GM23338 (cell line): ENCODE measurements at regions not wholly inside any gene's neighbourhood (a gene's known extent, or its start where the extent isn't known, plus 50 kb on each side); places are given as distances from the start of the nearest gene placed in this dataset.

ENCODE experiments used
- ATAC-seq: fragments of 200-7000 bp; cut with Tn5 transposase; 3 replicates; pipeline ENCODE4 v1.9.1; 2020
- DNase-seq: peaks from one replicate; pipeline ENCODE4 v3.0.0-alpha.2; 2015; ENCODE audit warnings: low spot score
- H2AFZ ChIP-seq: fragments of 200-600 bp; sonication (generic); 2 replicates; pipeline ENCODE4 v1.8.0; 2016; ENCODE audit warnings: antibody characterized with exemption, mild to moderate bottlenecking, moderate library complexity
- H3F3A ChIP-seq: fragments of 200-600 bp; sonication (generic); replicated peaks from 2 replicates; pipeline ENCODE4 v1.8.0; 2017; ENCODE audit warnings: antibody characterized with exemption, mixed run types, low read depth
- H3K27ac ChIP-seq: fragments of 200-600 bp; sonication (generic); 2 replicates; pipeline ENCODE4 v1.6.1; 2016; ENCODE audit warnings: low read depth
- H3K27me3 ChIP-seq: fragments of 200-600 bp; sonication (generic); 2 replicates; pipeline ENCODE4 v1.8.0; 2016; ENCODE audit warnings: mild to moderate bottlenecking, mixed run types, moderate library complexity; ENCODE audit not compliant: insufficient read depth
- H3K36me3 ChIP-seq: fragments of 200-600 bp; sonication (generic); 2 replicates; pipeline ENCODE4 v1.8.0; 2016; ENCODE audit warnings: mild to moderate bottlenecking; ENCODE audit not compliant: insufficient read depth
- H3K4me1 ChIP-seq: fragments of 200-600 bp; sonication (generic); 2 replicates; pipeline ENCODE4 v1.8.0; 2016; ENCODE audit warnings: mild to moderate bottlenecking, moderate library complexity; ENCODE audit not compliant: insufficient read depth
- H3K4me2 ChIP-seq: fragments of 200-600 bp; sonication (generic); 2 replicates; pipeline ENCODE4 v1.7.1; 2017; ENCODE audit warnings: mixed run types
- H3K4me3 ChIP-seq: fragments of 200-600 bp; sonication (generic); 2 replicates; pipeline ENCODE4 v1.6.1; 2016; ENCODE audit warnings: mixed run types
- H3K79me2 ChIP-seq: fragments of 200-600 bp; sonication (generic); replicated peaks from 2 replicates; pipeline ENCODE4 v1.8.0; 2017; ENCODE audit warnings: mild to moderate bottlenecking; ENCODE audit not compliant: insufficient read depth
- H3K9me2 ChIP-seq: fragments of 200-600 bp; sonication (generic); 2 replicates; pipeline ENCODE4 v1.8.0; 2017; ENCODE audit not compliant: insufficient read depth
- H4K20me1 ChIP-seq: fragments of 200-600 bp; sonication (generic); replicated peaks from 2 replicates; pipeline ENCODE4 v1.8.0; 2017; ENCODE audit warnings: mild to moderate bottlenecking; ENCODE audit not compliant: insufficient read depth
- H3K27ac Mint-ChIP-seq: 2 replicates; pipeline ENCODE4 v1.8.0; 2020; ENCODE audit warnings: inconsistent platforms, mild to moderate bottlenecking, moderate library complexity, mixed read lengths
- H3K27me3 Mint-ChIP-seq: 3 replicates; pipeline ENCODE4 v1.8.0; 2022; ENCODE audit warnings: low read depth, mild to moderate bottlenecking, moderate library complexity, mixed read lengths, inconsistent platforms; ENCODE audit not compliant: insufficient read depth, poor library complexity
- H3K36me3 Mint-ChIP-seq: 3 replicates; pipeline ENCODE4 v1.8.0; 2021; ENCODE audit warnings: low read depth, mild to moderate bottlenecking, inconsistent platforms, moderate library complexity, mixed read lengths
- H3K4me1 Mint-ChIP-seq: 3 replicates; pipeline ENCODE4 v1.8.0; 2020; ENCODE audit warnings: mild to moderate bottlenecking, inconsistent platforms, mixed read lengths
- H3K4me3 Mint-ChIP-seq: 3 replicates; pipeline ENCODE4 v1.8.0; 2021; ENCODE audit warnings: moderate library complexity, mild to moderate bottlenecking, inconsistent platforms, mixed read lengths
- H3K9me3 Mint-ChIP-seq: 3 replicates; pipeline ENCODE4 v1.8.0; 2020; ENCODE audit warnings: moderate library complexity, mild to moderate bottlenecking, inconsistent platforms, mixed read lengths
- CREB1 ChIP-seq: fragments of 250-450 bp; sonication (Bioruptor Pico); IDR thresholded peaks from 2 replicates; pipeline ENCODE4 v1.5.0; 2020; ENCODE audit warnings: low read depth, mild to moderate bottlenecking, moderate library complexity
- CTCF ChIP-seq, 2 experiments: fragments of 200-600 bp in 1 of 2; sonication (generic) in 1 of 2; conservative IDR thresholded peaks; 2 replicates each; pipeline versions ENCODE4 v1.5.1 to v1.6.1; 2016 to 2017; ENCODE audit warnings: antibody characterized with exemption in 2 of 2, low read depth in 2 of 2, mild to moderate bottlenecking in 2 of 2, moderate library complexity in 1 of 2
- ETS1 ChIP-seq: IDR thresholded peaks from 2 replicates; pipeline ENCODE4 v1.6.1; 2016; ENCODE audit warnings: antibody characterized with exemption
- EZH2 ChIP-seq: fragments of 200-600 bp; sonication (generic); IDR thresholded peaks from one replicate; pipeline ENCODE4 v1.8.0; 2017; ENCODE audit warnings: antibody characterized with exemption, mild to moderate bottlenecking, low read depth; ENCODE audit not compliant: unreplicated experiment
- EZH2phosphoT487 ChIP-seq: fragments of 200-600 bp; sonication (generic); IDR thresholded peaks from one replicate; pipeline ENCODE4 v1.8.1; 2018; ENCODE audit warnings: antibody characterized with exemption; ENCODE audit not compliant: unreplicated experiment
- JUNB ChIP-seq: IDR thresholded peaks from one replicate; pipeline ENCODE4 v1.6.1; 2016; ENCODE audit warnings: antibody characterized with exemption; ENCODE audit not compliant: unreplicated experiment
- NANOG ChIP-seq: IDR thresholded peaks from 2 replicates; pipeline ENCODE4 v1.6.1; 2016; ENCODE audit warnings: antibody characterized with exemption, borderline replicate concordance
- POLR2AphosphoS5 ChIP-seq: IDR thresholded peaks from 2 replicates; pipeline ENCODE4 v1.6.1; 2016; ENCODE audit warnings: antibody characterized with exemption, low read depth
- STAT1 ChIP-seq: IDR thresholded peaks from one replicate; pipeline ENCODE4 v1.6.1; 2016; ENCODE audit warnings: antibody characterized with exemption; ENCODE audit not compliant: unreplicated experiment
- ZNF114 ChIP-seq: fragments of 250-450 bp; sonication (Bioruptor Pico); IDR thresholded peaks from 2 replicates; pipeline ENCODE4 v1.5.0; 2020; ENCODE audit warnings: mild to moderate bottlenecking, moderate library complexity
- ZNF331 ChIP-seq: fragments of 250-450 bp; sonication (Bioruptor Pico); IDR thresholded peaks from 2 replicates; pipeline ENCODE4 v1.5.0; 2020; ENCODE audit warnings: low read depth, mild to moderate bottlenecking, moderate library complexity
- TF ChIP-seq, protein P1 (sequence below): fragments of 250-450 bp; sonication (Bioruptor Pico); IDR thresholded peaks from 2 replicates; pipeline ENCODE4 v1.5.0; 2020; ENCODE audit warnings: mild to moderate bottlenecking, moderate library complexity
- TF ChIP-seq, protein P2 (sequence below): IDR thresholded peaks from one replicate; pipeline ENCODE4 v1.6.1; 2018; ENCODE audit warnings: antibody characterized with exemption; ENCODE audit not compliant: unreplicated experiment

GRCh38 chr15:93801206-93801605 lies 430.2 kb upstream of the MCTP2 start:
- H3K27me3 ChIP-seq, result no peaks in the 10 kb centered on the region
- H3F3A ChIP-seq, result no peaks in the 10 kb centered on the region
- no peaks in the 10 kb centered on the region; the same call in 1 of the 2 replicates for H3K9me2 ChIP-seq
- H3K27ac ChIP-seq, result no peak overlapping the region
- no peak overlapping the region for H3K4me3 Mint-ChIP-seq
- no peaks in the 10 kb centered on the region for H3K27me3 Mint-ChIP-seq
- no peaks in the 10 kb centered on the region for H4K20me1 ChIP-seq
- no peak overlapping the region for H3K4me3 ChIP-seq
- H3K4me1 ChIP-seq, result peaks cover 5% of the 10 kb centered on the region; the same call in 1 of the 2 replicates
- H2AFZ ChIP-seq, result no peak overlapping the region
- H3K79me2 ChIP-seq, result no peaks in the 10 kb centered on the region
- DNase-seq (no peak), ATAC-seq (no peak)
- H3K9me3 Mint-ChIP-seq, result peaks cover 3% of the 10 kb centered on the region; the same call in 1 of the 3 replicates
- peaks cover 27% of the 10 kb centered on the region for H3K4me1 Mint-ChIP-seq
- no peaks in the 10 kb centered on the region; the same call in 2 of the 3 replicates for H3K36me3 Mint-ChIP-seq
- no peaks in the 10 kb centered on the region for H3K36me3 ChIP-seq
- H3K27ac Mint-ChIP-seq, result no peak overlapping the region
- no peak overlapping the region for H3K4me2 ChIP-seq
- TF ChIP-seq EZH2 (no peak), ZNF331 (CRISPR knock-in tag) (no peak), ZNF114 (no peak), STAT1 (no peak), EZH2phosphoT487 (no peak), CTCF (conservative IDR thresholded peaks at IDR 0.05; ENCODE audit: low read depth in 2 of 2) (no peak), NANOG (no peak), POLR2AphosphoS5 (no peak), ETS1 (no peak), CREB1 (CRISPR knock-in tag) (no peak), JUNB (no peak)
- TF ChIP-seq, protein P1, sequence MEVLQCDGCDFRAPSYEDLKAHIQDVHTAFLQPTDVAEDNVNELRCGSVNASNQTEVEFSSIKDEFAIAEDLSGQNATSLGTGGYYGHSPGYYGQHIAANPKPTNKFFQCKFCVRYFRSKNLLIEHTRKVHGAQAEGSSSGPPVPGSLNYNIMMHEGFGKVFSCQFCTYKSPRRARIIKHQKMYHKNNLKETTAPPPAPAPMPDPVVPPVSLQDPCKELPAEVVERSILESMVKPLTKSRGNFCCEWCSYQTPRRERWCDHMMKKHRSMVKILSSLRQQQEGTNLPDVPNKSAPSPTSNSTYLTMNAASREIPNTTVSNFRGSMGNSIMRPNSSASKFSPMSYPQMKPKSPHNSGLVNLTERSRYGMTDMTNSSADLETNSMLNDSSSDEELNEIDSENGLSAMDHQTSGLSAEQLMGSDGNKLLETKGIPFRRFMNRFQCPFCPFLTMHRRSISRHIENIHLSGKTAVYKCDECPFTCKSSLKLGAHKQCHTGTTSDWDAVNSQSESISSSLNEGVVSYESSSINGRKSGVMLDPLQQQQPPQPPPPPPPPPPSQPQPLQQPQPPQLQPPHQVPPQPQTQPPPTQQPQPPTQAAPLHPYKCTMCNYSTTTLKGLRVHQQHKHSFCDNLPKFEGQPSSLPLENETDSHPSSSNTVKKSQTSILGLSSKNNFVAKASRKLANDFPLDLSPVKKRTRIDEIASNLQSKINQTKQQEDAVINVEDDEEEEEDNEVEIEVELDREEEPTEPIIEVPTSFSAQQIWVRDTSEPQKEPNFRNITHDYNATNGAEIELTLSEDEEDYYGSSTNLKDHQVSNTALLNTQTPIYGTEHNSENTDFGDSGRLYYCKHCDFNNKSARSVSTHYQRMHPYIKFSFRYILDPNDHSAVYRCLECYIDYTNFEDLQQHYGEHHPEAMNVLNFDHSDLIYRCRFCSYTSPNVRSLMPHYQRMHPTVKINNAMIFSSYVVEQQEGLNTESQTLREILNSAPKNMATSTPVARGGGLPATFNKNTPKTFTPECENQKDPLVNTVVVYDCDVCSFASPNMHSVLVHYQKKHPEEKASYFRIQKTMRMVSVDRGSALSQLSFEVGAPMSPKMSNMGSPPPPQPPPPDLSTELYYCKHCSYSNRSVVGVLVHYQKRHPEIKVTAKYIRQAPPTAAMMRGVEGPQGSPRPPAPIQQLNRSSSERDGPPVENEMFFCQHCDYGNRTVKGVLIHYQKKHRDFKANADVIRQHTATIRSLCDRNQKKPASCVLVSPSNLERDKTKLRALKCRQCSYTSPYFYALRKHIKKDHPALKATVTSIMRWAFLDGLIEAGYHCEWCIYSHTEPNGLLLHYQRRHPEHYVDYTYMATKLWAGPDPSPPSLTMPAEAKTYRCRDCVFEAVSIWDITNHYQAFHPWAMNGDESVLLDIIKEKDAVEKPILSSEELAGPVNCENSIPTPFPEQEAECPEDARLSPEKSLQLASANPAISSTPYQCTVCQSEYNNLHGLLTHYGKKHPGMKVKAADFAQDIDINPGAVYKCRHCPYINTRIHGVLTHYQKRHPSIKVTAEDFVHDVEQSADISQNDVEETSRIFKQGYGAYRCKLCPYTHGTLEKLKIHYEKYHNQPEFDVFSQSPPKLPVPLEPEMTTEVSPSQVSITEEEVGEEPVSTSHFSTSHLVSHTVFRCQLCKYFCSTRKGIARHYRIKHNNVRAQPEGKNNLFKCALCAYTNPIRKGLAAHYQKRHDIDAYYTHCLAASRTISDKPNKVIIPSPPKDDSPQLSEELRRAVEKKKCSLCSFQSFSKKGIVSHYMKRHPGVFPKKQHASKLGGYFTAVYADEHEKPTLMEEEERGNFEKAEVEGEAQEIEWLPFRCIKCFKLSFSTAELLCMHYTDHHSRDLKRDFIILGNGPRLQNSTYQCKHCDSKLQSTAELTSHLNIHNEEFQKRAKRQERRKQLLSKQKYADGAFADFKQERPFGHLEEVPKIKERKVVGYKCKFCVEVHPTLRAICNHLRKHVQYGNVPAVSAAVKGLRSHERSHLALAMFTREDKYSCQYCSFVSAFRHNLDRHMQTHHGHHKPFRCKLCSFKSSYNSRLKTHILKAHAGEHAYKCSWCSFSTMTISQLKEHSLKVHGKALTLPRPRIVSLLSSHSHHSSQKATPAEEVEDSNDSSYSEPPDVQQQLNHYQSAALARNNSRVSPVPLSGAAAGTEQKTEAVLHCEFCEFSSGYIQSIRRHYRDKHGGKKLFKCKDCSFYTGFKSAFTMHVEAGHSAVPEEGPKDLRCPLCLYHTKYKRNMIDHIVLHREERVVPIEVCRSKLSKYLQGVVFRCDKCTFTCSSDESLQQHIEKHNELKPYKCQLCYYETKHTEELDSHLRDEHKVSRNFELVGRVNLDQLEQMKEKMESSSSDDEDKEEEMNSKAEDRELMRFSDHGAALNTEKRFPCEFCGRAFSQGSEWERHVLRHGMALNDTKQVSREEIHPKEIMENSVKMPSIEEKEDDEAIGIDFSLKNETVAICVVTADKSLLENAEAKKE (CRISPR knock-in tag), result no peak
- TF ChIP-seq, protein P2, sequence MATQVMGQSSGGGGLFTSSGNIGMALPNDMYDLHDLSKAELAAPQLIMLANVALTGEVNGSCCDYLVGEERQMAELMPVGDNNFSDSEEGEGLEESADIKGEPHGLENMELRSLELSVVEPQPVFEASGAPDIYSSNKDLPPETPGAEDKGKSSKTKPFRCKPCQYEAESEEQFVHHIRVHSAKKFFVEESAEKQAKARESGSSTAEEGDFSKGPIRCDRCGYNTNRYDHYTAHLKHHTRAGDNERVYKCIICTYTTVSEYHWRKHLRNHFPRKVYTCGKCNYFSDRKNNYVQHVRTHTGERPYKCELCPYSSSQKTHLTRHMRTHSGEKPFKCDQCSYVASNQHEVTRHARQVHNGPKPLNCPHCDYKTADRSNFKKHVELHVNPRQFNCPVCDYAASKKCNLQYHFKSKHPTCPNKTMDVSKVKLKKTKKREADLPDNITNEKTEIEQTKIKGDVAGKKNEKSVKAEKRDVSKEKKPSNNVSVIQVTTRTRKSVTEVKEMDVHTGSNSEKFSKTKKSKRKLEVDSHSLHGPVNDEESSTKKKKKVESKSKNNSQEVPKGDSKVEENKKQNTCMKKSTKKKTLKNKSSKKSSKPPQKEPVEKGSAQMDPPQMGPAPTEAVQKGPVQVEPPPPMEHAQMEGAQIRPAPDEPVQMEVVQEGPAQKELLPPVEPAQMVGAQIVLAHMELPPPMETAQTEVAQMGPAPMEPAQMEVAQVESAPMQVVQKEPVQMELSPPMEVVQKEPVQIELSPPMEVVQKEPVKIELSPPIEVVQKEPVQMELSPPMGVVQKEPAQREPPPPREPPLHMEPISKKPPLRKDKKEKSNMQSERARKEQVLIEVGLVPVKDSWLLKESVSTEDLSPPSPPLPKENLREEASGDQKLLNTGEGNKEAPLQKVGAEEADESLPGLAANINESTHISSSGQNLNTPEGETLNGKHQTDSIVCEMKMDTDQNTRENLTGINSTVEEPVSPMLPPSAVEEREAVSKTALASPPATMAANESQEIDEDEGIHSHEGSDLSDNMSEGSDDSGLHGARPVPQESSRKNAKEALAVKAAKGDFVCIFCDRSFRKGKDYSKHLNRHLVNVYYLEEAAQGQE, result no peak
